Urinary bladder (tissue), 3 donors: ENCODE measurements at regions not wholly inside any gene's neighbourhood (a gene's known extent, or its start where the extent isn't known, plus 50 kb on each side); places are given as distances from the start of the nearest gene placed in this dataset.
"Not testable (repeated sequence)": the region's sequence is repeated elsewhere in the genome, so short reads cannot be mapped to it uniquely, and the experiment has no call there.

ENCODE experiments used
- DNase-seq: peaks from one replicate; pipeline ENCODE4 v3.0.0-alpha.2; 2015; ENCODE audit errors: extremely low spot score
- H3K27ac ChIP-seq: one replicate; pipeline ENCODE4 v1.5.1; 2013; ENCODE audit warnings: low read depth, mild to moderate bottlenecking, moderate library complexity
- H3K36me3 ChIP-seq: one replicate; pipeline ENCODE4 v1.6.1; 2013; ENCODE audit warnings: mild to moderate bottlenecking, moderate library complexity; ENCODE audit not compliant: insufficient read depth
- H3K4me1 ChIP-seq: one replicate; pipeline ENCODE4 v1.6.1; 2013; ENCODE audit warnings: mild to moderate bottlenecking, moderate library complexity; ENCODE audit not compliant: insufficient read depth
- H3K4me3 ChIP-seq: one replicate; pipeline ENCODE4 v1.5.1; 2013; ENCODE audit warnings: low read depth, low read length
- WGBS: extraction: QIAGEN DNeasy Blood & Tissue Kit; methylation state at CpG from one replicate; pipeline ENCODE4 v1.1.7; 2013; 5-methylcytosine and 5-hydroxymethylcytosine counted together
- donor health status: healthy with polysubstance abuse.
- donor health status: healthy.

DNA sequence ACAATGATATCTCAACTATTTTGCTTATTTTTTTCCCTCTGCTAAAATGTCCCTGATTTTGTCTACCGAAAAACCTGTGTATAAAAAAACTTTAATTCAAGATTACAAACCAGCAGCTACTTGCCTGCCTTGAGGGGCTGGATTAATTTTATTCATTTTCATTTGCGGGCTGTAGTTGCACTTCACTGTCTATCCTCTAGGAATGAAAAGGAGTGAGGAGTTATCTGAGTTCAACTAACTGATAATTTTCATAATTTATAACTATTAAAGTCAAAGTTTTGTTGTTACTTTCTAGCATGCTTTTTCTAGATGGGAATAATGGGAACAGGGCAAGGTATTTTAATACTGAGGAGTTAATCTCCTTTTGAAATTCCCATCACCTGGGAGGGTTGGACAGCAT lies 50.3 kb upstream of the AGTPBP1 start:
- not testable (repeated sequence) for H3K36me3 ChIP-seq, DNase-seq
- 54% methylated on average over 2 of the region's 2 CpGs for WGBS

DNA sequence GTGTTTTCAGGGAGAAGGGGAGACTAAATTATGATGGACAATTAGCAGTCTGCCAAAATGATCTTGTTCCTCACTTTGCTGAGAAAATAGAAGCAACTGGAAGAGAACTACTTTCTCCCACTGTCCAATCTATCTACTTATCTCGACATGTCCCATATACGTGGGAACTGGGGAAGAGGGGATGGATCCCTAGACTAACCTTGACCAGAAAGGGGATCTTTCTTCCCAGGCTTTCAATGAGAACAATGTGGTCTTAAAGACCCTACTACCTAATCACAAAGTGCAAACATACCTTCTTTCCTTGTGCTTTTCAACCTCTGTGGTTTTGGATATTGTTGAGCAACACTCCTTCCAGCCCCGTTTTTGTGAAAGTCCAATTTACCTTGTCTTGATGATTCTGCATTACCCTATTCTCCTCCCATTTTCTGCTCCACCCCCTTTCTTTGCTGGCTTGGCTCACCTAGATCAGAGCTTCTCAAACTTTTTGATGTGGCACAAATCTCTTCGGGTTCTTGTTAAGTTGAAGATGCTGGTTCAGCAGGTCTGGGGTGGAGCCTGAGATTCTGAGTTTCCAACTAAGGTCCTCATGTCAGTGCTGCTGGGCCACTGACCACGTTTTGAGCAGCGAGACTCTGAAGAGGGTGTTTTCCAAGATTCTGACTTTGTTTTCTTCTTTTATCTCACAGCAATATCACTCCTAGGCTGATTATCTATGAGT lies 61.4 kb upstream of the AGTPBP1 start:
- 60% methylated on average over 6 of the region's 6 CpGs for WGBS
- not testable (repeated sequence) for H3K4me3 ChIP-seq, DNase-seq, H3K4me1 ChIP-seq, H3K27ac ChIP-seq, H3K36me3 ChIP-seq

More for the DNA sequence above, 50.3 kb upstream of the AGTPBP1 start:
- not testable (repeated sequence) for H3K4me3 ChIP-seq, H3K27ac ChIP-seq, H3K4me1 ChIP-seq

DNA sequence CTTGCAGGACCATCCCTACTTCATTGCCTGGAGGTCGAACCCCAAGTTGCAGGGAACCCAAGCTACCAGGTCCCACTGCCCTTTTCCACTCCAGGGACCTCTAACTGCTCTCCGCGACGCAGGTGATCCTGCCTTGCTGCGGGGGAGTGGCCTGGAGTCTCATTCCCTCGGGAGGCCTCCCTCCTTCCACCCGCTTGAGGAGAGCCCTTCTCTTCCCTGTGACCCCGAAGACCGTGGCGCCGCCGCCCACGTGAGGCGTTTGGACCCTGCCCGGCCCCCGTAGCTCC lies 63.0 kb upstream of the AGTPBP1 start:
- WGBS, result under 1% methylated on average over 16 of the region's 16 CpGs
- peak overlapping the region; percentile 86 for H3K27ac ChIP-seq
- not testable (repeated sequence) for DNase-seq, H3K4me1 ChIP-seq, H3K36me3 ChIP-seq
- H3K4me3 ChIP-seq, result peak overlapping the region; percentile 78

DNA sequence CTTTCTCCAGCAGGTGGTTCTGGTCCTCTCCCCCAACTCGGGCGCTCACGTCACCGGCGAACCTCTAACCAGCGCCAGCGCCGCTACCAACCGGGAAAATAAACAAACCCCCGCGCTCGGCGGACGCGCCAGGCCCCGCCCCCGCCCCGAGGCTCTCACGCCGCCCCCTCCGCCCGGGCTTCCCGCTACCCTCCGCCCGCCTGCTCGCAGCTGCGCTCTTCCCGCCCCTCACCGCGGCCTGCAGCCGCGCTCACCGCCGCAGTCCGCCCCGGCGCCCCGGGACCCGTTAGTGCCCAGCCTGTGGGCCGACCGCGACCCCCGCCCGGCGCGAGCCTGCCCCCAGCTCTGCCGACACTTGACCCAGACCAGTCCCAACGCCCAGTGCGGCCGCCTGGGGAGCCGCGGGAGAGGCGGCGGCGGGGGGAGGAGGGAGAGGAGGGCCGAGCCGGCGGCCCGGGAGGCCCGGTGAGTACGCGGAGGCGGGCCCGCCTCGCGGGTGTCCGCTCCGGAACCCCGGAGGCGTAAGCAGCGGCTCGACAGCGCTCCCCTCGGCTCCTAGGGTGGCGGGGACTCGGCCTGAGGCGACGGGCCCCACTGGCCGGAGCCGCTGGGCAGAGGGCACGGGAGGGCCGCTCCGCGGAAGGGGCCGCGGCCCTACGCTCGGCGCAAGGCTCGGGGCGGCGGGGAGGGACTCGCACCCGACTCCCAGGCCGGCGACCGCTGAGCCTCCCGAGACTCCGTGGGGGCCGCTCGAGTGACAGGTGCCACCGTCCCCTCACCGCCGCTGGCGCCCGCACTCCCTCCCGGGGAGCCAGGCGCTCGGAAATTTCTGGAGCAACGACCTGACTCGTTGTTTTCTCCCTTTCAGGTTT lies 63.6 kb upstream of the AGTPBP1 start:
- DNase-seq, H3K4me1 ChIP-seq, H3K36me3 ChIP-seq: not testable (repeated sequence)
- H3K4me3 ChIP-seq, result peak overlapping the region; percentile 78
- under 1% methylated on average over 111 of the region's 111 CpGs for WGBS
- H3K27ac ChIP-seq, result peak overlapping the region; percentile 88

DNA sequence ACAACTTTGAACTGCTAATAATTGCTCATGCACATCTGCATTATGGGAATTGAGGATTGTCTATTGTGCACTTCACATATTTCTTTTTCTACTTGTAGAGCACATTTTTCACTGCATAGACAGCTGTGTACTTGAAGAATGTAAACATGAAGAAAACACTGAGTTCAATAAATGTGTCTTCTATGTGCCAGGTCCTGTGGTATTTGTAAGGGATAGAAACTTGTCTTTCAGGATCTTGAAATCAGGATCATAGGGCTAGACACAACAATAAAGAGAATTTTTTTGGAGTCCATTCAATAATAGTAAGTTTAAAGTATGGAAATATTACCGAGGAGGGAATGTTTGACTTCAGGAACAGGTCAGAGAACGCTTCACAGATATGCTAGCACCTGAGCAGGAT lies 66.6 kb upstream of the AGTPBP1 start:
- H3K36me3 ChIP-seq, H3K27ac ChIP-seq, DNase-seq, H3K4me1 ChIP-seq, H3K4me3 ChIP-seq: not testable (repeated sequence)
- WGBS, result 95% methylated on average over 2 of the region's 2 CpGs

DNA sequence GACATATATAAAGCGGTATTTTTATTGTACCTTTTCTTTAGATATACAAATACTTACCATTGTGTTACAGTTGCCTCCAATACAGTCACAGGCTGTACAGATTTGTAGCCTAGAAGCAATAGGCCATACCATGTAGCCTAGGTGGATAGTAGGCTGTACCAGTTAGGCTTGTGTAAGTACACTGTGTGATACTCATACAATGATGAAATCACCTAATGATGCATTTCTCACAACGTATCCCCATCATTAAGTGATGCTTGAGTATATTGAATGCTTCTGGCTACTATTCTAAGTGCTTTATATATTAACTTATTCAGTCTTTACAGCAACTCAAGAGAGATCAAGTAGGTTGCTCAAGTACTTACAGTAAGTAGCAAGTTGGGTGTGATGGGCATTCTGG lies 71.6 kb upstream of the AGTPBP1 start:
- H3K27ac ChIP-seq, H3K36me3 ChIP-seq, DNase-seq, H3K4me3 ChIP-seq, H3K4me1 ChIP-seq: not testable (repeated sequence)
- WGBS, result 90% methylated on average over 2 of the region's 2 CpGs

DNA sequence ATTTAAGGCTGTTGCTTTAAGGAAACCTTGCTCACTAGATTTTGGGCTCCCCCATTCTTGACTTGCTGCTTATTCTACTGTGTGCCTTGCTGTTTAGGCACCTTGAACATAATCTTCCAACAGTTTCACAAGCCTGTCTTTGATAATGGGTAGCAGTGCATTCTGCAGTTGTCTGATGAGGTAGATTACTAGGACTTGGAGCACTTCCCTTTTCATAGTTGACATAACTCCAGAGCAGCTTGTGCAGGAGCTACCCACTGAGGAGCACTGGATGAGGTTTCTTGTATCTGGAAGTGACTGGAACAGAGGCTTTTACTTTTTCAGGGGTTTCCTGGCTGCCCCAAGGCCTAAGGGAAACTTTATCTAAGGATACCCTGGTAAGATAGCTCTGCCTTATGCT lies 73.0 kb upstream of the AGTPBP1 start:
- H3K27ac ChIP-seq, H3K36me3 ChIP-seq, H3K4me3 ChIP-seq, DNase-seq, H3K4me1 ChIP-seq: not testable (repeated sequence)

DNA sequence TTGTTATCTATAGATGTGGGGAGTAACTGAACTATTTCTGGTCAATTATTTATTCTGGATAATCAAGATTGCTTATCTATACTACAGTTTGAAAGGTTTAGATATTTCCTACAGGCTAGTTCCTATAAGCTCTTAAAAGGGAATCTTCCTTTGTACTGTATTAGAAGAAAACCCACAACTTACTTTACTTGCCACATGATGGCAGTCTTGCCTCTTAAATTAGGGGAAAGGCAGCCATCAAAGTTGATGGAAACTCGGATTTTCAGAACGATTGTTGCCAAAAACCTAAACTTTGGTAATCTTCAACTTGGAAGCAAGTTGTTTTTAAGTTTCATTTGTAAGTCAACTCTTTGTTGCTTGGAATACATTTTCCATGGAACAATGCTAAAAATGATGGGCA lies 77.2 kb upstream of the AGTPBP1 start:
- H3K27ac ChIP-seq, H3K4me3 ChIP-seq, DNase-seq, H3K4me1 ChIP-seq, H3K36me3 ChIP-seq: not testable (repeated sequence)
- WGBS, result 3% methylated on average over 2 of the region's 2 CpGs

DNA sequence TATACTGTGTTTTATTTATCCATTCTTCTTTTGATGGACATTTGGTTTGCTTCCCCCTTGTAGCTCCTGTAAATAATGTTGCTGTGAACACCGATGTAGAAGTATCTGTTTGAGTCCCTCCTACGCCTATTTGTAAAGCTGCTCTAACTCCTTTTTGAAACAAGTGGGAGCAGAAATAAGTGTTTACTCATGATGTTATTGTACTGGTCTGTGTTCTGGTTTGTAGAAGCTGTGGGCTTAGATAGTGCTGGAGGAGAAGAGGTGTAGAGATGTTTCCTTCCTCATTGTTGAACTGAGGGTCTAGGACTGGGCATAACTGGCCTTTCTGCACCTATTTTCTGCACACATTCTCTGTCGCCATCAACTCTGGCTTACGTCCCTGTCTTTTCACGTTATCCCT lies 78.8 kb upstream of the AGTPBP1 start:
- H3K27ac ChIP-seq, H3K36me3 ChIP-seq, H3K4me1 ChIP-seq, DNase-seq, H3K4me3 ChIP-seq: not testable (repeated sequence)
- 80% methylated on average over 4 of the region's 5 CpGs for WGBS

DNA sequence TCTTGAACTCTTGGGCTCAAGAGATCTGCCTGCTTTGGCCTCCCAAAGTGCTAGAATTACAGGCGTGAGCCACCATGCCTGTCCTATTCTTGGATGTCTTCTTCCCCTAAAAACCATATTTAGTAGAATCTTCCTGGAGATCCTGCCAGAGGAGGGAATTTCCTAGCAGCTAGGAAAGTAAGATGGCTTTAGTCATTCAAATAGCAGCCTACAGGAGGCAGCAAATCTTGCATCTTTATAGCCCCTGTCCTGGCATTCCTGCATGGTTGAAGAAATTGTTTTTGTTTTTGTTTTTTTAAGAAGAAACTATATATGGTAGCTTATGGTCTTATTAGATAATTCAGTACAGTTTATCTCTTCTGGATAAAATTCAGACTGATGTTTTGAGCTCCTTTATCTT lies 83.2 kb upstream of the AGTPBP1 start:
- H3K27ac ChIP-seq, DNase-seq, H3K4me3 ChIP-seq, H3K4me1 ChIP-seq, H3K36me3 ChIP-seq: not testable (repeated sequence)
- WGBS, result 74% methylated on average over 1 of the region's 1 CpG

DNA sequence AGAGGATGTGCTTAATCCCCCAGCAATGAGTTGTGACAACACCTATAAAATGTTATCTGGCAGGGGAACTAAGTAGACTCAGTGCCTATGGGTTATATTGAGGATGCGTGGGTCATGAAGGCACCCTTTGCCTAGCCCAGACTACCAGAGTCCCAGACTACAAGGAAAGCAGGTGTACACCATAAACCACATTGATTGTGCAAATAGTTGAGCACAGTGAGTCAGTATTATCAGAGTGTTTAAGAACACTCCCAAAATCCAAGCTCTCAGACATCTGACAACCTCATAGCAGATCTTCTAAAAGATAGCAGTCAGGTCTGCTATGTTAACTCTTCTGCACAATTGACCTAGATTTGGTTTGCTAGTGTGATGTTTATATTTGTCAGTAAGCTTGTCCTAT lies 92.8 kb upstream of the AGTPBP1 start:
- DNase-seq, H3K4me3 ChIP-seq, H3K4me1 ChIP-seq, H3K27ac ChIP-seq, H3K36me3 ChIP-seq: not testable (repeated sequence)
- 89% methylated on average over 1 of the region's 1 CpG for whole genome bisulfite sequencing

DNA sequence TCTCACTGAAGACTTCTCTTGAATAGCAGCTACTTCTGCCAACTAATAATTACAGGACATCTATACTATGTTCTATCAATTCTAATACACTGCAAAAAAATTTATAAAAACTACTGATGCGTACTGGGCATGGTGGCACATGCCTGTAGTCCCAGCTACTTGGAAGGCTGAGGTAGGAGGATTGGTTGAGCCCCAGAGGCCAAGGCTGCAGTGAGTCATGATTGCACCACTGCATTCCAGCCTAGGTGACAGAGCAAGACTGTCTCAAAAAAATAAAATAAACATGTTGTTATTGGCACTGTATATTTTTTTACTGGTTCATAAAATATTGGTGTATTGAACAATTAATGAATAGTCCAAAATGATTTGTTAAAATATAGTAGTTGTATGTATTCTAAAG lies 97.0 kb upstream of the NAA35 start:
- not testable (repeated sequence) for DNase-seq, H3K36me3 ChIP-seq, H3K27ac ChIP-seq, H3K4me3 ChIP-seq, H3K4me1 ChIP-seq
- WGBS, result 99% methylated on average over 1 of the region's 1 CpG

DNA sequence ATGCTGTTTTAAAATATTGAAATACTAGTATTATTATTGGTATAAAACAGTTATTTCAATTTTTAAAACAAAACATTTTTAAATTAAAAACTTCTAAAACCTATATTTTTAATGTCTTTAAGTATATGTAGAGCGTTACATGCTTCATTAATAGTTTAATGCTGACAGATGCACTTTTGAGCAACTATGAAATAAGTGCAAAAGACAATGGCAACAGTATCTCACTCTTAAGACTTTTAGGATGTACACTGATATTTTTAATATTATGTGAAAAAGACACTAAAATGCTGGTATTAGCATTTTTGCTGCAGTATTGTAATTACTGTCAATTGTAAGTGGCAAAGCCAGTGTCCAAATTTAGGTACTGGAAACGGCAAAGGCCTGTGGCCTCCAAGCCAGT lies 93.2 kb upstream of the NAA35 start:
- not testable (repeated sequence) for H3K4me3 ChIP-seq, H3K27ac ChIP-seq, H3K4me1 ChIP-seq, DNase-seq, H3K36me3 ChIP-seq
- WGBS, result 97% methylated on average over 2 of the region's 2 CpGs

DNA sequence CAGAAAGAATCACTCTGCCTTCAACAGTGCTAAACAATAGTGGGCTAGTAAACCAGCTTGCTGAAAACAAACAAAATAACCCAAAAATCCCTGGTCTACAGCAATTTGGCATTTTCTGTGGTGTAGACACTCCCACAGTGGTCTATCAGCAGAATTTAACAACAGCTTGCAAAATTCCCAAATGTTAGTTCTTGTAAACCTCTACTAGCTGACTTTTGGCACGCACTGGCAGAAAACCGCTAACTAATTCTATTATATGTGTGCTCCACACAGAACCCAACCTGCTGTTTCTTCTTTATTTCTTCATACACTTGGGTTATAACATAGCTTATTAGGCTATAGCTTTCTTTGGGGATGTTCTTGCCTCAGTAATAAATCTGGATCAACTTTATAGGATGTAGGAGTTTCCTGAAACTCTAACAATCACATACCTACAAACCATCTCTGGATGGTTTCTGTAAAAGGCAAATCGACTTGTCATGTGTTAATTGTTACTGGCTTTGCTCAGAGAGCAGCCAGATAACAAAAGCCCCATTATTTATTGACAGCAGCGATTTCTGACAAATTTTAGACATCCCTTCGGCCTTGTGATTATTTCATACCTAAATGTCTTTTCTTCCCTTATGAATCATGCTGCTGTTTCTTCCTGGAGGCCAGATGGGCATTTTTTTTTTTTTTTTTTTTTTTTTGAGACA lies 82.7 kb upstream of the NAA35 start:
- no peaks in the 10 kb centered on the region for H3K36me3 ChIP-seq
- no peak for DNase-seq
- no peak overlapping the region for H3K27ac ChIP-seq
- no peaks in the 10 kb centered on the region for H3K4me1 ChIP-seq
- 71% methylated on average over 5 of the region's 5 CpGs for whole genome bisulfite sequencing
- H3K4me3 ChIP-seq, result no peak overlapping the region
